ENCODE measurements at regions not wholly inside any gene's neighbourhood (a gene's known extent, or its start where the extent isn't known, plus 50 kb on each side); places are given as distances from the start of the nearest gene placed in this dataset.

- no peak for TF ChIP-seq YY1 (IDR thresholded peaks at IDR 0.05; ENCODE audit: low read depth)
- TF ChIP-seq MAX (IDR thresholded peaks at IDR 0.05), result no peak
- TF ChIP-seq TCF12 (IDR thresholded peaks at IDR 0.05; ENCODE audit: low read depth), result no peak
Measured at GRCh38 chr19:28581468-28581770, 631.5 kb downstream of the UQCRFS1 start.

Data from Ishikawa (cell line).